ENCODE measurements at regions not wholly inside any gene's neighbourhood (a gene's known extent, or its start where the extent isn't known, plus 50 kb on each side); places are given as distances from the start of the nearest gene placed in this dataset.
"Not testable (repeated sequence)": the region's sequence is repeated elsewhere in the genome, so short reads cannot be mapped to it uniquely, and the experiment has no call there.

- not testable (repeated sequence) for DNase-seq
These were observed 197.4 kb downstream of the BANP start for GRCh38 chr16:88148682-88149081.

DNA sequence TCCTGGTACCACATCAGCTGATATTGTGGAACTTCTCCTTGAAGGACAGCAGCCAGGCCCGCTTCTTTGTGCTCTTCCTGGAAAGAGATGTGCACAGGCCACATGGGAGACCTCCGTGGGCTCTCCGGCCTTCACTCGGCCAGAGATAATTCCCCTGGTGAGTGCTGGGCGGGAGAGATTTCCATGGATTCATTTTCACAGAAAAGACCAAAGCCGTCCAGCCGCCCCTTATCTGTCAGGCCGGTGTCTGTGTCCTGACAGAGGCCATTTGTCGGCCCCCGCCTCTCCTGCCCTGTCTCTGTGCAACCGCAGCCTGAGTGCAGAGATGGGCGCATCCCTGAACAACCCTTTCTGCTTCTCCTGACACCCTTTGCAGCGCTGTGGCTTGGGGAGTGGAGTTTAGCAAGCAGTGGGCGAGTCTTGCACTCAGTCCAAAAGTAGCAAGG lies 197.9 kb downstream of the BANP start:
- DNase-seq, result not testable (repeated sequence)

DNA sequence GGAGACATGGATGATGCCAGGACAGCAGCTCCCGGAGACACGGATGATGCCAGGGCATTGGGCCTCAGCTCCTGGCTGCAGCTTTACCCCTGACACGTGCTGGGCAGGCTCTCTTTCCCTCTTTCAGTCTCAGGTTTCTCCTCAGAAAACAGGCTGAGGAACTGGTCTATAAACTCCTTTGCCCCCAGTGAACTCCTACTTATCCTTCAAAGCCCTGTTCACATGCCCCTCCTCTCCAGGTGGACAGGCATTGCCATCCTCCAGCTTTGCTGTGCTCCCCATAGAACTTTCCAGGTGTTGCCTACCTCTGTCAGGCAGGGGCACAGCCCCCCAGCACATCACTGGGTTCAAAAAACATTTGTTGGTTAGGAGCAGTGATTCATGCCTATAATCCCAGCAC lies 198.4 kb downstream of the BANP start:
- not testable (repeated sequence) for DNase-seq

DNA sequence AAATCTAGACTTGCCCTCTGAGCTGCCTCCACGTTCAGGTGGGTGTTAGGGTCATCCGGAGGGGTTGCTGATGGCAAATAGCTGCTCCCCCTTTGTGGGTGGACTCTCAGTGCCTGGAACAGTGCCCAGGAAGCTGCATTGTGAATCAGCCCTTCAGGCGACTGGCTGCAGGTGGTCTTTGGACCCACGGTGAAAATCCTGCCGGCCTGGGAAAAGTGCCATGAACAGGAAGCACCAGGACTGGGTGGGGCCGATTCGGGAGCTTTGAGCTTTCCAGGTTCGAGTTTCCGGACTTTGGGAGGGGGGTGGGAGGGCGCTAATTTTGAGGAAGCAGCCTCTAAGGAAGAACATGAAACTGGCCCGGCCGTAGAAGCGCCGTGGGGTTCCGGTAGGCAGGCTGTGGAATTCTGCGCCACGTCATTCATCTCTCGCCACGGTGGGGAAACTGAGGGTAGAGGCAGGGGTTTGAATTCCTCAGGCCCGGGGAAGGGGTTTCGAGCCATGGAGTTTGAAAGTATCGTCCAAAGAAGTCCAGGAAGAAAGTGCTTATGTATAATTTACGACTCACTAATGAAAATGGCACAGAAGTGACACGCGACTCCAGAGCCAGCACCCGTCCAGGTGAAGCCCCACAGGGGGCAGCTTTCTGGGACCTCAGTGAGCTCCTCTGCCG lies 199.4 kb downstream of the BANP start:
- not testable (repeated sequence) for DNase-seq

DNA sequence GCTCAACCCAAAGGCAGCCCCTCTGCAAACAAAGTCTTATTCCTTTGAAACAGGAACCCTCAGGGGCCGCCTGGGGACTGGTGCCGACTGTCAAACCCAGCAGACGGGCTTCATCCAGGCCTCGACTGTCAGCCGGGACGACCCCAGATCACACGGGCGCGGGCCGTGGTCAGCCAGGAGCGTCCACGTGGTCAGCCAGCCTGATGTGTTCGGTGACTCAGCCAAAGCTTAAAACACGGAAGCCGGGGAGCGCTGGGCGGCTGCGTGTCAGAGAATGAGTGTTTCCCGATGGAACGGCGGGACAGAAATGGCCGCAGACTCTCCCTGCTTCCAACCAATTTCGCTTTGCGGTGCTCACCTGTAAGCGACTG lies 199.9 kb downstream of the BANP start:
- DNase-seq, result not testable (repeated sequence)

- DNase-seq, result not testable (repeated sequence)
These were observed 200.9 kb downstream of the BANP start for GRCh38 chr16:88151859-88152843.

GRCh38 chr16:88152879-88153278 lies 201.6 kb downstream of the BANP start:
- DNase-seq, result not testable (repeated sequence)

GRCh38 chr16:88153516-88153915 lies 202.3 kb downstream of the BANP start:
- DNase-seq, result not testable (repeated sequence)

GRCh38 chr16:88154886-88155285 lies 203.7 kb downstream of the BANP start:
- not testable (repeated sequence) for DNase-seq

GRCh38 chr16:88155681-88156080 lies 204.4 kb downstream of the BANP start:
- not testable (repeated sequence) for DNase-seq

GRCh38 chr16:88156640-88157283 lies 205.5 kb downstream of the BANP start:
- DNase-seq, result not testable (repeated sequence)

GRCh38 chr16:88157686-88158085 lies 206.5 kb downstream of the BANP start:
- DNase-seq, result not testable (repeated sequence)

- not testable (repeated sequence) for DNase-seq
These were observed 207.2 kb downstream of the BANP start for GRCh38 chr16:88158256-88159045.

DNA sequence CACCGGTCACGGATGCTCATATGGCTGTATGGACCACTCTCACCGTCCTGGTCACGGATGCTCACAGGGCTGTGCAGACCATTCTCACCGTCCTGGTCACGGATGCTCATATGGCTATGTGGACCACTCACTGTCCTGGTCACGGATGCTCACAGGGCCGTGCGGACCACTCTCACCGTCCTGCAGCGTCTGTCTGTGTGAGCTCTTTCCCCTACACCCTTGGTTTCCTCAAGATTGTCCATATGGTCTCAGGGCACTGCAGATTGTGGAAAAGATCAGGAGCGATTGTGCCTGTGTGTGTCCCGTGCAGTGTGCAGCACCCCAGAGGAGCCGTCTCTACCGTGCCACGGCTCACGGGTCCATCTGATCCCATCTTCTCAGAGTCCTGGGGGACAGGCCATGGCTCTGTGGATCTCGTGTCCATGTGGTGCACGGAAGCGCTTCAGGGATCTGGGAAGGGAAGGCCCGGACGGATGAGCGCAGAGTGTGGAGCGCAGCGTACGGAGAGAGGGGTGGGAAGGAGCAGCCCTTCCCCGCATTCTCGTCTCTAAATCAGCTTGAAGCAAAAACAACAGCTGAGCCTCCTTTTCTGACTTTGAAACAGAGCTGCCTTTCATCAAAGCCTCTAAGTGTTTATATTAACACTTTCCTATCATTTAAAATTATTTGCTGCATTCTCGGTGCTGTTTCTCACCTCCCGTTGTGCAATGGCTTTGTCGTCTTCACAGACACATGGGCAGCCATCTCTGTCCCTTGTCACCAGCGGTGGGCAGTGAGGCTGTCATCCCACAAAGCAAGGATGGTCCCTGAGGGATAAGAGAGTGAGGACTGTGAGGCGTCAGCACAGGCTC lies 208.0 kb downstream of the BANP start:
- not testable (repeated sequence) for DNase-seq

DNA sequence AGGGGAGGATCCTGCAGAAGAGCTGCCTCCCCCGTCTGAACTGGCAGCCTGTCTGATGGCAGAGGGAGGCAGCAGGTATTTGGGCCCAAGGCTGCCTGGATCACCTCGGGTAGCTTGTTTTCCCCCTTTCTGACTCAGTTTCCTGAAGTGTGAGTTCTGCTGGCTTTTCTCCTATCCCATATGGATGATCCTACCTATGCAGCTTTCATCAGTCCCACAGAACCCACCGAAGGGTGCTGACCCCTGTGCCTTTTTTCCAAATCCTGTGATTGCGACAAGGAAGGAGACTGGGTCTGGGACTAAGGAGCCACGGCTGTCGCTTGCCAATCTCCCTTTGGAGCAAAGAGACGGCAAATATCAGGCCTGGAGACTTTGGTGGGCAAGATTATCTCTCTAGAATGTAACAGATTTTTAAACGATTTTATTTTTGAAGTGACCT lies 208.7 kb downstream of the BANP start:
- DNase-seq, result not testable (repeated sequence)

GRCh38 chr16:88161191-88161590 lies 210.0 kb downstream of the BANP start:
- not testable (repeated sequence) for DNase-seq

DNA sequence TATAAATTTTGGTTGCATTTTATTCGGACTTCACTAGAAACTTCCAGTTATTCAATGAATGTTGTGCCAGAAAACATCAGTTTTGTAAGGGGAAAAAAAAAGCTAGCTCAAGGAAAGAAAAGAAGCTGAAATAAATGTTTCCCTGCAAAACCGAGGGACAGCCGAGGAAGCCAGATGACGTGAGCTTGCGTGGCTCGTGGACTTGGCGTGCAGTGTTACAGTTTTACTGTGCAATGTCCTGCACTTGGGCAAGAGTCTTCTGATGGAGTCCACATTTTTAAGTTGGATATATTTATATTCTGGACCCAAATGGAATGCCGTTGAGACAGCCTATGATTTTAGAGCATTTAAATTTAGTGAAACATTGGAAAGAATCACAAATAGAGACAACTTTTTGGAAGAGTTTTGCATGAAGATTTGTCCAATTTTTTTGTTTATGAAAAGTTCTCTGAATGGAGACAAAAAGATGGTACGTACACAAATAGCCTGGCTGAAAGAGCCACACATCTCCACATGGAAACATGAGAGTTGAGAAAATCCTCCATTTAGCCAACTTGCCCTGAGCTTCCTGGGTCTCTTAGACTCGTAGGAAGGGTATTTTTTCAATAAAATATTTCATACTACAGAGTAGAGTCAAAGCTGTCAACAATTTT lies 210.5 kb downstream of the BANP start:
- not testable (repeated sequence) for DNase-seq

DNA sequence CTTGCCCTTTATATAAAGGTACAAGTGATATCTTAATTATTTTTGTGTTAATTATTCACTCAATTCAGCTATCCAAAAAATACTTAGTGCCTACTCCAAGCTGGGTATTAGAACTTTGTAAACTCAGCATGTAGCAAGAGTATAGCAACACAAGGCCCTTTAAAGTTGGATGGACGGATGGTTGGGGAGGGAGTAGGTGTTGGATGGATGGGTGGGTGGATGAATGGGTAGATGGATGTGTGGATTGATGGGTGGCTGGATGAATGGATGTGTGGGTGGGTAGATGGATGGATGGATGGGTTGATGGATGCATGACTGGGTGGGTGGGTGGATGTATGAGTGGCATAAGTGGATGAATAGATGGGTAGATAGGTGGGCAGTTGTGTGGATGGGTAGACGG lies 211.5 kb downstream of the BANP start:
- not testable (repeated sequence) for DNase-seq

DNA sequence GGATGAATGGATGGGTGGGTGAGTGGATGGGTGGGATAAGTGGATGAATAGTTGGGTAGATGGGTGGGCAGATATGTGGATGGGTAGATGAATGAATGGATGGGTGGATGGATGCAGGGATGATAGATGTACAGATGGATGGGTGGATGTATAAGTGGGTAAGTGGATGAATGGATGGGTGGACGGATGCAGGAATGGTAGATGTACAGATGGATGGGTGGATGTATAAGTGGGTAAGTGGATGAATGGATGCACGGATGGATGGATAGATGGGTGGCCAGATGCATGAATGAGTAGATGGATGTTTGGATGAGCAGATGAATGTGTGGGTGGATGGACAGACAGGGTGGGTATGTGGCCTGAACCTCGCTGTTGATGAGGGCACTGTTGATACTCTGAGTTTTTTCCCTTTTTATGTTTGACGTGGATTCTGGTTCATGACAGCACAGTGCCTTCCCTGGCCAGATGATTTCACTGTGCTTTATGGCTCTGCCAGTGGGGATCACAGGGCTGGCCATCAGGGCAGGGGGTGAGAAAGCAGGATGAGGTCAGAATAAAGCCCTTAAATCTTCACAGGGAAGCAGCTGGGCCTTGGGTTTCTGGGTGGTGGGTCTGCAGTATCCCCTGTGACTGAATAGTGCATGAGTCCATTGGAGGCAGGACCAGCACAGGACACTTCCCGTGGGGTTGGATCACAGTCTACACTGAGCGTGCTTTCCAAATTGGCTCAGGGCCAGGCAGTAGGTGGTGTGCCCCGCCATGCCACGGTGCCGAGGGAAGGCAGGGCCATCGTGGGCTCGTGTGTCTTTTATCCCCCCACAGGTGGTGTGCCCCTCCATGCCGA lies 213.2 kb downstream of the BANP start:
- not testable (repeated sequence) for DNase-seq
